ENCODE measurements at regions not wholly inside any gene's neighbourhood (a gene's known extent, or its start where the extent isn't known, plus 50 kb on each side); places are given as distances from the start of the nearest gene placed in this dataset.

- no peak for DNase-seq (ENCODE audit: low read depth, low spot score)
Observed at GRCh38 chr21:35373998-35374397, 324.9 kb upstream of the RUNX1 start.

- no peak for DNase-seq (ENCODE audit: low read depth, low spot score)
Observed at GRCh38 chr21:35372201-35372600, 323.1 kb upstream of the RUNX1 start.

GRCh38 chr21:35370671-35371070, 321.6 kb upstream of the RUNX1 start:
- DNase-seq (ENCODE audit: low read depth, low spot score) = no peak

GRCh38 chr21:35370071-35370470, 321.0 kb upstream of the RUNX1 start:
- no peak for DNase-seq (ENCODE audit: low read depth, low spot score)

GRCh38 chr21:35368326-35368725, 319.2 kb upstream of the RUNX1 start:
- no peak for DNase-seq (ENCODE audit: low read depth, low spot score)

GRCh38 chr21:35367553-35367952, 318.5 kb upstream of the RUNX1 start:
- DNase-seq (ENCODE audit: low read depth, low spot score) = no peak

- no peak for DNase-seq (ENCODE audit: low read depth, low spot score)
Observed at GRCh38 chr21:35366394-35367080, 317.4 kb upstream of the RUNX1 start.

- no peak for DNase-seq (ENCODE audit: low read depth, low spot score)
Observed at GRCh38 chr21:35363458-35363857, 314.4 kb upstream of the RUNX1 start.

GRCh38 chr21:35361988-35362387, 312.9 kb upstream of the RUNX1 start:
- DNase-seq (ENCODE audit: low read depth, low spot score) = no peak

GRCh38 chr21:35360870-35361570, 311.9 kb upstream of the RUNX1 start:
- no peak for DNase-seq (ENCODE audit: low read depth, low spot score)

- no peak for DNase-seq (ENCODE audit: low read depth, low spot score)
Observed at GRCh38 chr21:35359076-35359475, 310.0 kb upstream of the RUNX1 start.

GRCh38 chr21:35358008-35358407, 308.9 kb upstream of the RUNX1 start:
- DNase-seq (ENCODE audit: low read depth, low spot score) = no peak

GRCh38 chr21:35357041-35357780, 308.1 kb upstream of the RUNX1 start:
- no peak for DNase-seq (ENCODE audit: low read depth, low spot score)

GRCh38 chr21:35354078-35354477, 305.0 kb upstream of the RUNX1 start:
- DNase-seq (ENCODE audit: low read depth, low spot score) = no peak

GRCh38 chr21:35352793-35353192, 303.7 kb upstream of the RUNX1 start:
- no peak for DNase-seq (ENCODE audit: low read depth, low spot score)

- DNase-seq (ENCODE audit: low read depth, low spot score) = peak; percentile 58
Observed at GRCh38 chr21:35352066-35352770, 303.1 kb upstream of the RUNX1 start.

GRCh38 chr21:35351434-35351833, 302.3 kb upstream of the RUNX1 start:
- DNase-seq (ENCODE audit: low read depth, low spot score) = no peak

- no peak for DNase-seq (ENCODE audit: low read depth, low spot score)
Observed at GRCh38 chr21:35350965-35351364, 301.9 kb upstream of the RUNX1 start.

- DNase-seq (ENCODE audit: low read depth, low spot score) = peak; percentile 87
Observed at GRCh38 chr21:35349376-35350080, 300.4 kb upstream of the RUNX1 start.

GRCh38 chr21:35348686-35349085, 299.6 kb upstream of the RUNX1 start:
- DNase-seq (ENCODE audit: low read depth, low spot score) = no peak

GRCh38 chr21:35346697-35347096, 297.6 kb upstream of the RUNX1 start:
- DNase-seq (ENCODE audit: low read depth, low spot score) = no peak

Data from astrocyte of the hippocampus (primary cell).